ENCODE measurements at regions not wholly inside any gene's neighbourhood (a gene's known extent, or its start where the extent isn't known, plus 50 kb on each side); places are given as distances from the start of the nearest gene placed in this dataset.
A peak's percentile ranks its signal among the peaks of the same experiment; 100 is the strongest.

- DNase-seq: no peak
- intact Hi-C loops (cut with DNase I; ENCODE audit: low total_unique reads): no loop called here
These were observed 154.5 kb downstream of the ZFP36L2 start for GRCh38 chr2:43071599-43072550.

DNA sequence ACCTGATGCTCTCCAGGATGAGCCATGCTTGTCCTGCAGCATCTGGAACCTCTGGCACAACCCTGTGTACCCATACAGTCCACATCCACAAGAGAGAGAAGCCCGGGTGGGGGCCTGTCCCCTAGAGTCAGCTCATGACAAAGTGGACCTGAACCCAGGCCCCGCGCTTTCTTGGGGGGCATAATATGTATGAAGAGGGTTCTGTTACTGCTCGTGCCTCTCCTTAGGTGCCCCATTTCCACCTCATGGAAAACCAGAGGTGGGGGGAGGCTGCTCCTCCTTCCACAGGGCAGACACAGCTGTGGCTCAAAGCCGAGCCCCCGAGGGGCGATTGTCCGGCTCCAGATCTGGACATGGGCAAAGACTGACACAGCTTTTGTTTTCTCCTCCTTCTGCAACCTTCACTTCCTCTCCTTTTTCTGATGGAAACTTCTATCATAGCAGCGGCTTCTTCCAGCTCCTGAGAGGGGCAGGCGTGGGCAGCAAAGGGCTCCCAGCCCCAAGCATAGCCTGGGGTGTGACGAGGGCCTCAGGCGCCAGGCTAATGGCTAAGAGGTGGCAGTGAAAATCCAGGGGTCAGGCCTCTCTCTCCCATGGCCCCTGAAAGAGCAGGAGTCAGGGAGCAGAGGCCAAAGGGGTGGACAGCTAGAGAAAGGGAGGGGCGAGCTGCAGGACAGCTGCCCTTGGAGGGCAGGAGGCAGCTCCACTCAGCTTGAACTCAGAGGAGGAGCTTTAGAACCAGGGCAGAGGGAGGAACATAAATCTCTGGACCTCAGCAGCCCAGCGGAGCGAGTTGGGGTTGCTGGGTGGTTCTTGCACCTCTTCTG is 155.5 kb downstream of the ZFP36L2 start:
- Histone ChIP-seq H3K4me1 (peaks cover 11 to 40% (median 21%) of the 10 kb centered on the region in 4 donors), H3K27ac (peak overlapping the region; percentile 51 to 72 (median 58)), H3K36me3 (no peaks in the 10 kb centered on the region), H3K27me3 (no peaks in the 10 kb centered on the region), H3K9me3 (no peaks in the 10 kb centered on the region), H3K4me3 (no peak overlapping the region)
- TF ChIP-seq POLR2AphosphoS5 (IDR thresholded peaks at IDR 0.05) (no peak), EP300 (IDR thresholded peaks at IDR 0.05; ENCODE audit: low read depth) (no peak), POLR2A (IDR thresholded peaks at IDR 0.05) (no peak)
- TF ChIP-seq, protein P1, sequence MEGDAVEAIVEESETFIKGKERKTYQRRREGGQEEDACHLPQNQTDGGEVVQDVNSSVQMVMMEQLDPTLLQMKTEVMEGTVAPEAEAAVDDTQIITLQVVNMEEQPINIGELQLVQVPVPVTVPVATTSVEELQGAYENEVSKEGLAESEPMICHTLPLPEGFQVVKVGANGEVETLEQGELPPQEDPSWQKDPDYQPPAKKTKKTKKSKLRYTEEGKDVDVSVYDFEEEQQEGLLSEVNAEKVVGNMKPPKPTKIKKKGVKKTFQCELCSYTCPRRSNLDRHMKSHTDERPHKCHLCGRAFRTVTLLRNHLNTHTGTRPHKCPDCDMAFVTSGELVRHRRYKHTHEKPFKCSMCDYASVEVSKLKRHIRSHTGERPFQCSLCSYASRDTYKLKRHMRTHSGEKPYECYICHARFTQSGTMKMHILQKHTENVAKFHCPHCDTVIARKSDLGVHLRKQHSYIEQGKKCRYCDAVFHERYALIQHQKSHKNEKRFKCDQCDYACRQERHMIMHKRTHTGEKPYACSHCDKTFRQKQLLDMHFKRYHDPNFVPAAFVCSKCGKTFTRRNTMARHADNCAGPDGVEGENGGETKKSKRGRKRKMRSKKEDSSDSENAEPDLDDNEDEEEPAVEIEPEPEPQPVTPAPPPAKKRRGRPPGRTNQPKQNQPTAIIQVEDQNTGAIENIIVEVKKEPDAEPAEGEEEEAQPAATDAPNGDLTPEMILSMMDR (IDR thresholded peaks at IDR 0.05): no peak
- in situ Hi-C loops (cut with MboI; ENCODE audit: low pct_ligation_motif_present in 1 of 4, low pct_unique_long_range_greater_than_20kb in 1 of 4, low sequenced_read_pairs in 3 of 4) (no loop called here), intact Hi-C loops (cut with DNase I; ENCODE audit: low total_unique reads) (no loop called here)
- 77 to 100% methylated on average over 4 to 13 of the region's 15 CpGs for WGBS, 2 donors (ENCODE audit: low coverage in 1 of 2)
- DNase-seq: peak; percentile 3

More at GRCh38 chr2:43071599-43072550, 154.5 kb downstream of the ZFP36L2 start:
- TF ChIP-seq POLR2A (IDR thresholded peaks at IDR 0.05): no peak
- WGBS, 2 donors (ENCODE audit: low coverage in 1 of 2): 61 to 87% methylated on average over 5 to 16 of the region's 16 CpGs
- H3K4me1 ChIP-seq: peaks cover 12 to 44% (median 24%) of the 10 kb centered on the region in 4 donors
- H3K36me3 ChIP-seq: no peaks in the 10 kb centered on the region
- H3K4me3 ChIP-seq: no peak overlapping the region
- no peaks in the 10 kb centered on the region for H3K9me3 ChIP-seq
- peak overlapping the region; percentile 51 to 72 (median 58) for H3K27ac ChIP-seq
- no peaks in the 10 kb centered on the region for H3K27me3 ChIP-seq
- in situ Hi-C loops (cut with MboI; ENCODE audit: low pct_ligation_motif_present in 1 of 4, low pct_unique_long_range_greater_than_20kb in 1 of 4, low sequenced_read_pairs in 3 of 4): no loop called here

DNA sequence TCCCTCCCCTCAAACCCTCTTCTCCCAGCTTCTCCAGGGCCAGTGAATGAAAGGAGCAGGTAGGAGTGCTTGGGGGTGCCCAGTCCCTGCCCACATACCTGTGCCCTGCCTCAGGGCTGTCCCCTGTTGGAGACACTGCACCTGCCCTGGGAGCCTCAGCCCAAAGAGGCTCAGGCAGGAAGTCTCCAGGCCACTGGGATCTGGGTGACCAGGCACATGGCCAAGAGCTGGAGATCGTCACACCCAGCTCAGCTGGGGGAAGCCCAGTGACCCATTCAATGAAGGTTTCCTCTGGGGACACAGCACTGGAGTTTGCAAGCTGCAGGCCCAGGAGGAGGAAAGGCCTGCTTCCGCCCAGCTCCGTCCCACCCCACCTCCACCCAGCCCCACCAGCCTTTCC is 156.4 kb downstream of the ZFP36L2 start:
- Histone ChIP-seq H3K27me3 (no peaks in the 10 kb centered on the region), H3K4me1 (peaks cover 5 to 33% (median 15%) of the 10 kb centered on the region in 4 donors), H3K36me3 (no peaks in the 10 kb centered on the region), H3K9me3 (no peaks in the 10 kb centered on the region), H3K27ac (peak overlapping the region in 2 of 4 donors; percentile 42 to 64), H3K4me3 (no peak overlapping the region)
- in situ Hi-C loops (cut with MboI; ENCODE audit: low pct_ligation_motif_present in 1 of 4, low pct_unique_long_range_greater_than_20kb in 1 of 4, low sequenced_read_pairs in 3 of 4): no loop called here
- intact Hi-C loops (cut with DNase I; ENCODE audit: low total_unique reads): no loop called here
- TF ChIP-seq POLR2A (IDR thresholded peaks at IDR 0.05) (no peak), EP300 (IDR thresholded peaks at IDR 0.05; ENCODE audit: low read depth) (no peak), POLR2AphosphoS5 (IDR thresholded peaks at IDR 0.05) (no peak)
- TF ChIP-seq, protein P1 (IDR thresholded peaks at IDR 0.05): no peak
- peak; percentile 41 for DNase-seq
- WGBS, 2 donors (ENCODE audit: low coverage in 1 of 2): 42% methylated on average over 3 of the region's 3 CpGs; no CpG with 5 or more reads in 1 of the 2 donors

- DNase-seq: peak; percentile 2
- Histone ChIP-seq H3K9me3 (no peaks in the 10 kb centered on the region), H3K36me3 (no peaks in the 10 kb centered on the region), H3K4me1 (peaks cover 0 to 23% (median 6%) of the 10 kb centered on the region in 4 donors), H3K27me3 (no peaks in the 10 kb centered on the region), H3K27ac (no peak overlapping the region), H3K4me3 (no peak overlapping the region)
- TF ChIP-seq, protein P1 (IDR thresholded peaks at IDR 0.05): no peak
- no peak for TF ChIP-seq POLR2AphosphoS5 (IDR thresholded peaks at IDR 0.05)
- TF ChIP-seq EP300 (IDR thresholded peaks at IDR 0.05; ENCODE audit: low read depth): no peak
- TF ChIP-seq POLR2A (IDR thresholded peaks at IDR 0.05): no peak
- WGBS, 2 donors (ENCODE audit: low coverage in 1 of 2): 84 to 100% methylated on average over 2 to 16 of the region's 16 CpGs
- intact Hi-C loops (cut with DNase I; ENCODE audit: low total_unique reads): no loop called here
- in situ Hi-C loops (cut with MboI; ENCODE audit: low pct_ligation_motif_present in 1 of 4, low pct_unique_long_range_greater_than_20kb in 1 of 4, low sequenced_read_pairs in 3 of 4): no loop called here
These were observed 157.5 kb downstream of the ZFP36L2 start for GRCh38 chr2:43068631-43069517.

Data from transverse colon (tissue), 4 donors.